ENCODE measurements at regions not wholly inside any gene's neighbourhood (a gene's known extent, or its start where the extent isn't known, plus 50 kb on each side); places are given as distances from the start of the nearest gene placed in this dataset.

- DNase-seq (ENCODE audit: low read depth) = no peak
Measured at GRCh38 chr4:8756816-8757215, 114.8 kb downstream of the HMX1 start.

DNA sequence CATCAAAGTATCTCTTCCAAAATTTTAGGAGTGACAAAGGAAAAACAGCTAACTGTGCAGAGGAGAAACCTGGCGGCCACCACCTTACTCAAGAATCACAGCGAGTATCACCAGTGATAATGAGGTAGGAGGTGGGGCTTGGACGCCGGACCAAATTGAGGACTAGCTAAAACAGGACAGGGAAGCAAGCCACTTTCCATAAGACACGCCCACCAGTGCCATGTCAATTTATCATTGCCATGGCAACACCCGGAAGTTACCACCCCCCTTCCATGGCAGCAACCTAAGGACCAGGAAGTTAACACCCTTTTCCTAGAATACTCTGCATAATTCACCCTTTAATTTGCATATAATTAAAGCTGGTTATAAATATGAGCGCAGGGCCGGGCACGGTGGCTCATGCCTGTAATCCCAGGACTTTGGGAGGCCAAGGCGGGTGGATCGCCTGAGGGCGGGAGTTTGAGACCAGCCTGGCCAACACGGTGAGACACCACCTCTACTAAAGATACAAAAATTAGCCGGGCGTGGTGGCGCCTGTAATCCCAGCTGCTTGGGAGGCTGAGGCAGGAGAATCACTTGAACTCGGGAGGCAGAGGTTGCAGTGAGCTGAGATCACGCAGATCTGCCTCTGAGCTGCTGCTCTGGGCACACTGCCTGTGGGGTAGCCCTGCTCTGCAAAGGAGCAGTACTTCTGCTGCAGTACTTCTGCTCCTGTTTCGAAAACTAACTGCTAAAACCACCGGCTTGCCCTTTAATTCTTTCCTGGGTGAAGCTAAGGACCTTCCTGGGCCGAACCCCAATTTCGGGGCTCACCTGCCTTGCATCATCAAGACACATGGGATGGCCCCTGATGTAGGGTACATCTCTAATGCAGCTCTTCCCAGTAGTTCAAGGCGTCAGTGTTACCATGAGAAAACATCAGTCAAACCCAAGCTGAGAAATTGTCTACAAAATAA, 116.7 kb downstream of the HMX1 start:
- no peak for DNase-seq (ENCODE audit: low read depth)

- DNase-seq (ENCODE audit: low read depth) = no peak
Measured at GRCh38 chr4:8748236-8748575, 123.4 kb downstream of the HMX1 start.

- DNase-seq (ENCODE audit: low read depth) = no peak
Measured at GRCh38 chr4:8747467-8748235, 124.0 kb downstream of the HMX1 start.

DNA sequence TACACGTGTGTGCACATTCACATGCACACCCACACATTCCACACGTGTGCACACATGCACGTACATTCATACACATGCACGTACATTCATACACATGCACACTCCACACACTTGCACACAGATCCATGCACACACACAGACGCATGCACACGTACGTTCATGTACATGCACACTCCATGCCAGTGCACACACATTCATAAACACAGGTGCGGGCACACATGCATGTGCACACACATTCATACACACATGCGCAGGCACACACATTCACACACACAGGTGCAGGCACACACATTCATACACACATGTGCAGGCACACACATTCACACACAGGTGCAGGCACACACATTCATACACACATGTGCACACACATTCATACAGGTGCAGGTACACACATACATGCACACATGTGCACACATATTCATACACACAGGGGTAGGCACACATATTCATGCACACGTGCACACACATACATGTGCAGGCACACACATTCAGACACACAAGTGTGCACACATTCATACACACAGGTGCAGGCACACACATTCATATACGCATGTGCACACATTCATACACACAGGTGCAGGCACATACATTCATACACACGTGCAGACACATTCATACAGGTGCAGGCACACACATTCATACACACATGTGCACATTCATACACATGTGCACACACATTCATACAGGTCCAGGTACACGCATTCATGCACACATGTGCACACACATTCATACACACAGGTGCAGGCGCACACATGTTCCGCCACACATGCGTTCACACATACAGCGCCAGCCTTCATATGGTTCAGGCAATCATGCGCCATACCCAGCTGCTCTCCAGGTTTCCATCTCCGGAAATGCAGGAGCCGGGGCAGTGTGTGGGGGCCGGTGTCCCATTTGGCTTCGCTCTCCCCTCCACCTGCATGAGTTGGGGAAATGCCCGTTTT, 124.8 kb downstream of the HMX1 start:
- DNase-seq (ENCODE audit: low read depth) = no peak

- no peak for DNase-seq (ENCODE audit: low read depth)
Measured at GRCh38 chr4:8745826-8746225, 125.8 kb downstream of the HMX1 start.

- no peak for DNase-seq (ENCODE audit: low read depth)
Measured at GRCh38 chr4:8745005-8745790, 126.4 kb downstream of the HMX1 start.

DNA sequence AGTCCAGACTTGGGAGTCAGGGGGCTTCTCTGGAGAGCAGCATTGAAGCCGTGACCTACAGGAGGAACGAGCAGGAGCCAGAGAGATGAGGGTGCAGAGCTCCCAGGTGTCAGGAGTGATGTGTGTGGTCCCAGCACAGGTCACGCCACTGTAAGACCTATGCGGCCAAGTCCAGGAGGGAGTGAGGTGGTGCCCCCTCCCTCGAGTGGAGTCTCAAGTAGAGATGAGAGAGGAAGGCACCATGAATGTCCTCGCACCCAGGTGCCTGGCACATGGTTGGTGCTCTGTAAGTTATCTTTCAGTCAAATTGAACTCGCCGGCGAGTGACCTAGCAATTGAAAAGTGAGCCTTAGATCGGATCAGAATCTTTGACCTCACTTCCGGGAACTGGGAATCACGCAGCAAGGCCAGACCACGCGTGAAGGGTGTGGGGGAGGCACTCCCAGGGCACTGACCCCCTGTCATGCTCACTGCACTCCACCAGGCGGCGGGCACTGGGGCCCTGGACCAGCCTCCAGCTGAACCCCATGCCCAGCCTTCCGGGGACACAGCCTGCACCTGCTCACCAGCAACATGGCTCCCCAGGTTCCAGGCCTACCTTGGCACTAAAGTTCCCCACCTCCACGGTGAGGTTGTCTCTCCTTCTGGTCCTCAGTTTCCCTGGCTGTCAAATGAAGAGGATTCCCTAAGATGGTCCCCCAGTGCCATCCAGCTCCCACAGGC, 127.4 kb downstream of the HMX1 start:
- DNase-seq (ENCODE audit: low read depth) = no peak

DNA sequence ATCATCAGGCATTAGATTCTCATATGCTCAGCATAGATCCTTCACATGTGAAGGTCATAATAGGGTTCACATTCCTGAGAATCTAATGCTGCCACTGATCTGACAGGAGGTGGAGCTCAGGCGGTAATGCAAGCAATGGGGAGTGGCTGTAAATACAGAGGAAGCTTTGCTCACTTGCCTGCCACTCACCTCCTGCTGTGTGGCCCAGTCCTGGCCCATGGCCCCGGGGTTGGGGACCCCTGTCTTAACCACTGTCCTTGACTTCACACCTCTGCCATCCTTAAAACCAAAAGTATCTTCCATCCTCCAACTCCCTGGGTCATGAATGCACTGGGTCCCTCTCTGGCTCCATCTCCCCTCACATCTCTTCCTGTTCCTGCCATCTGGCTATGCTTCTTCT, 129.1 kb downstream of the HMX1 start:
- no peak for DNase-seq (ENCODE audit: low read depth)

GRCh38 chr4:8741513-8742226, 130.0 kb downstream of the HMX1 start:
- no peak for DNase-seq (ENCODE audit: low read depth)

- DNase-seq (ENCODE audit: low read depth) = no peak
Measured at GRCh38 chr4:8740666-8741395, 130.8 kb downstream of the HMX1 start.

GRCh38 chr4:8739820-8740665, 131.6 kb downstream of the HMX1 start:
- DNase-seq (ENCODE audit: low read depth) = no peak

- no peak for DNase-seq (ENCODE audit: low read depth)
Measured at GRCh38 chr4:8739317-8739716, 132.3 kb downstream of the HMX1 start.

DNA sequence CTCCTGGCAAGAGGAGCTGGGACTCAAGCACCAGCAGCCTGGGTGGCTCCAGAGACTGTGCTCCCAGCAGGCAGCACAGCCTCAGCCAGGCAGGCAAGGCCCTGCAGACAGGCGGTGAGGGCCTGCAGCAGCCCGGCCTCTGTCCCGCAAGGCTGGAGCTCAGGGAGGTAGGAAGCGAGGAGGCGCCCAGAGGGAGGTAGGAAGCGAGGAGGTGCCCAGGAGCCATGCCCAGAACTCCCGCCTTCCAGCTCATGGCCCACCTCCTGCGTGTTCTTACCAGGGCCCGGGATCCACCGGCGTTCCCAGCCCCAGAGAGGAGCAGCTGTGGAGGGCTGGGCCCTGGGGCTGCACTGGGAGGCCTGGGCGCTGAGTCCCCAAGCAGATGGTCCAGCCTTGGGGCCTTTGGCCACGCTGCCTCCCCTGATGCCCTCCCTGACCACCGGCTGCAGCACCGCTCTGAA, 133.1 kb downstream of the HMX1 start:
- DNase-seq (ENCODE audit: low read depth) = no peak

DNA sequence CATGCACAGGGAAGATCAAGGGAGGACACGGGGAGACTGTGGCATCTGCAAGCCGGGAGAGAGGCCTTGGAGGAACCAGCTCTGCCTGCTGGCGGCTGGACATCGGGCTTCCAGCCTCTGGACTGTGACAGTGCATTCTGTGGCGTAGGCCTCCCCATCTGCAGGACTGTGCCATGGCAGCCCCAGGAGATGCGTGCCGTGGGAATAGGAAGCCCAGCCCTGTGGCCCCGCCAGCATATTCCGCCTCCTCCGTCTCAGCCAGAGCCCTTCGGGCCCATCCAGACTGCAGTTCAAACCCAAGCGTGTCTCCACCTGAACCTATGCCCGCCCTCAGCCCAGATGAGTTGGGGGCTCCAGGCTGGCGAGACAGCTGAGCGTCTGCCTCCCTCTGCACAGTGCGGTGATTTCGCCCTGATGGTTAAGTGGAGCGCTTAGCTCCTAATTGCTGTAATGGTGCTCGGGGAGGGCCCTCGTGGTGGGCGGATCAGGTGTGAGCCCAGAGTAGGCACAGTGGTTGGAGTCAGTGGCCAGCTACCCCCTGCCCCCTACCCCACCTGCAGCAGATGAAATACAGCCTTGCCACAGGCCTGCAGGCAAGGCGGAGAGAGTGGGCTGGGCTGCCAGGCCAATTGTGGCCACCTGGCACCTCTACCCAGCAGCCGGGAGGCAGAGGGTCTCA, 133.9 kb downstream of the HMX1 start:
- DNase-seq (ENCODE audit: low read depth) = no peak

DNA sequence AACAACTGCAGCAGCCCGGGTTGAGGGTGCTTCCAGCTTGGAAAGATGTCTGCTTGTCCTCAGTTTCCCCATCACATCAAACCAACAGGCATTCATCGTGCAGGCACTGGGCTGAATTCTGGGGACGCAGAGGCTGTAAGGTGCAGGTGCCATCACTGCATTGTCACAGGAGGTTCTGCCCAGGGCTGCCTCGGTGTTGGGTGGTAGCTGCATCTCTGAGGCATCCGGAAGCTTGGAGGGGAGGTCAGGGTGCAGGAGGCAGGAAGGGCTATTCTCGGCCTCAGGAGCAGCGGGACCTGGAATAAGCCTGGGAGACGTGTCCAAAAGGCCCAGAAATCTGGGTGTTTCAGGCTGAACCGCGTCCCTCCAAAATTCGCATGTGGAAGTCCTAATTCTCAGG, 134.6 kb downstream of the HMX1 start:
- DNase-seq (ENCODE audit: low read depth) = no peak

- no peak for DNase-seq (ENCODE audit: low read depth)
Measured at GRCh38 chr4:8736090-8736825, 135.4 kb downstream of the HMX1 start.

All from renal cortical epithelial cell (primary cell).